GM19455 (cell line): ENCODE measurements at regions not wholly inside any gene's neighbourhood (a gene's known extent, or its start where the extent isn't known, plus 50 kb on each side); places are given as distances from the start of the nearest gene placed in this dataset.
"Not testable (repeated sequence)": the region's sequence is repeated elsewhere in the genome, so short reads cannot be mapped to it uniquely, and the experiment has no call there.

Source experiments
- ATAC-seq: cut with Tn5 transposase; IDR thresholded peaks from one replicate; pipeline ENCODE4 v1.9.1; 2021; ENCODE audit not compliant: unreplicated experiment

DNA sequence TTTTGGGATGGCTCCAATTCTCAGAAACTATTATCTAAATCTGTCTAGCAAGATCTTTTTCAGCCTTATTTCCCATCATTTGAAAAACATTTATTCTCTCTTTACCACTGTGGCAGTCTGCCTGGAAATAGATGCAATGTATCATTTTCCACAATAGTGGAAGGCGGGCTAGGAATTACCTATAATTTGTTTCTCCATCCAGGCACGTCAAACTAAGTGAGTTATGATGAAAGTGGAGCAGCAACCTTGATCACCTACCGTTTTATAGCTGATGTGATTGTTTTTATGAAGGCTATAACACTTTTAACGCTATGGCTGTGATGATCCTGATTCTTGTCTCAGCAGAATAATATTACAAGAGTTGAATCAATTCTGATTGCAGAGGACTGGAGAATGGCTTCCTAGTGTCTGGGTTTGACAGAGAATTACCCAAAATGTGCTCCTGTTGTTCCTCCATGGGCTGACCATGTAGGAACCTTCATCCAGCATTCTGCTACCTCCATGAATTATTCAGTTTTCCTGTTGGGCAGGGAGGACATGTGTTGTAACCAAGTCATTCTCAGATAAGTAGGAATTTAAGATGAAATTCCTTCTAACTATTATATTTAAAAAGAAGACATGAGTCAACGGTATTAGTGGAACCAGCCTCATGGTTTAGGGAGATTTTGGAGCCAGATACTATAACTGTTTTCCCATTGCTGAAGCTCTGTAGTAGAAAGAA lies 231.5 kb upstream of the SGO1 start:
- ATAC-seq: no peak

DNA sequence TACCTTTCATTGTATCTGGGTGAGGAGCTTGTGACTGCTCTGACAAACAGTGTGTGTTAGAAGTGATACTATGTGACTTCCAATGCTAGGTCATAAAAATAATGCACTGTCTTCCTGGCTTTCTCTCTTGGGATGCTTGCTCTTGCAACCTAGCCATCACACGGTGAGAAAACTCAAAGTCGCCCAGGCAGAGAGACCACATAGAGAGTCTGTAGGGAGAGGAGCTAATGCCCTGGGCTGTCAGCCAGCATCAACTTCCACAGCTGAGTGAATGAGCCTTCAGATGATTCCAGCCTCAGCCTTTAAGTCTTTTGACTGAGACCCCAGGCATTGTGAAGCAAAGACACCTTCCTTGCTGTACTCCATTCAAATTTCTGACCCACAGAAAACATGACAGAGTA lies 220.6 kb upstream of the SGO1 start:
- no peak for ATAC-seq

DNA sequence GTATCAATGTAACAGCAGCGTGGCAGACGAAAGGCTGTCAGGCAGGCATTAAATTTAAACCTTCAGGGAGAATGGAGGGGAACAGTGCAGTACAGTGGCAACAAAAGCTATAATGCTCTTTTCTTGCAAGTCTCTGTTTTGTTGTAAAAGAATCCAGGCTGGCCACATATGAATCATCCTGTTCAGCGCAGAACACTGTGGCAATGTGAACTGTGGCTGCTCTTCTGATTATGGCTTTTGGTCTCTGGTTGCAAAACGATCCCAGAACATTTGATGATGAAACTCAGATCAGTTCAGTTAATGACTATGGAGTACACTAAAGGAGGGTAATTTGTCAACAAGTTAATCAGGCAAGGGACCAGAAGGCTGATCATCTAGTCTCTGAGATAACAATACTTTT lies 219.7 kb upstream of the SGO1 start:
- ATAC-seq: no peak

DNA sequence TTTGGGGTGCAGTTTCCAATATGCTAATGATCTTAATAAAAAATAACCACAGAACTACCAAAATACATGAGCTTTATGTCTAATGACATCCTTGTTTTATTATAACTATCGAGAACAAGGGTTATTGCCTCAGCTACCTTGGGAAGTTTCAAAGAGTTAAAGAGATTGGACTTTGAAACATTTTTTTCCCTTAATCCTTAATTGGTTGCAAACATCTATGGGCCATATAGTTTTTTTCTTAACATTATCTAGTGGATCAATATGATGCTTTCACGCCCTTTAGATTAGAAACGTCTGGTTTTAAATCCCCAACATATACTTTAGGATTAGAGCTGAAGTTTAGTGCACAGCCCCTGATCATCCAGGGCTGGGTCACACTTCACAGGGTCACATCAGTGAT lies 219.2 kb upstream of the SGO1 start:
- no peak for ATAC-seq

DNA sequence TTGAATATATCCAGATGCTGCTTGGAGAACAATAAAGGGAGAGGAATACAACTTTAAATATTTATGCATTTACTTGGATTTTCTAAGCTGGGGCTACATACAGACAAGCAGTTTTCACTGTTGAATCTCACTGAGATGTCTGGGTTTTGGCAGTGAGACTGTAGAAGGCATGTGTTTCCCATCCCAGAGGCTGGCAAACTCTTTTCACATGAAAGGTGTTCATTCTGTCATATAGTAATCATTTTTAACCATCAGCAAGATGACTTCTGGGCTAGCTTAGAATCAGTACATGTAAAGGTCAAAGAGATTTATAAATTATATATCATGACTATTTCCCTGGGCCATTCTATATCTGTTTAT lies 218.7 kb upstream of the SGO1 start:
- ATAC-seq: no peak

DNA sequence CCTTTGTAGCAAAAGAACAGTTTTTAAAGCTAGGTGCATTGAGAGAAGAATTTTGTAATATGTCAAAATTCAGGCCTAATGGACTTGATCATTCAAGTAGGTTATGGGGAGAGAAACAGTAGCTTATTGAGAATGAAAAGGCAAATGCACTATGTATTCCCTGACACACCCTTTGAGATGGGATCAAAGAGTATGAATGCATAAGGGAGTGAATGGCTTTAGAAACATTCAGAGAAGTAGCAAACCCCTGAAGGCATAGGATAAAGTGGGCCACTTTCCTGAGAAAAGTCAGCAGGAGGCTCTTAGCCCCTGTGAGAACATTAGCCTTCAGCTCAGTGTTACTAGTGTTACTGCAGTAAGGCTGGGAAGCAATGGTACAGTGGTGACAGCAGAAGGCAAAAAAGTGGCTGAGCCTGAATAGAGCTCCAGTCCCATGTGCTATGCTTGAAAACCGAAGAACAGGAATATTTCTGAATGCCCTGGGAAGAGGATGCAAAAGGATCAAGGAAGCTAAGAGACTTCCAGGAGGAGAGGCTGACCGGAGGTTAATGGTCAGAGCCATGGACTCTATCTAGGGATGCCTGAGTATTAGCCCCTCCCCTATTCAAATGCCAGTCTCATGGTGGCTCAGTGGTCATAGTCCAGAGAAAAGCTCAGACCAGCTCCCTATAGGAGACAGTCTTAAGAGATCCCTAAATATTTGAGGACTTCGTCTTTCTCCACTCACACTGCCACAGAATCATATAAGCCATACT lies 218.2 kb upstream of the SGO1 start:
- ATAC-seq: no peak

DNA sequence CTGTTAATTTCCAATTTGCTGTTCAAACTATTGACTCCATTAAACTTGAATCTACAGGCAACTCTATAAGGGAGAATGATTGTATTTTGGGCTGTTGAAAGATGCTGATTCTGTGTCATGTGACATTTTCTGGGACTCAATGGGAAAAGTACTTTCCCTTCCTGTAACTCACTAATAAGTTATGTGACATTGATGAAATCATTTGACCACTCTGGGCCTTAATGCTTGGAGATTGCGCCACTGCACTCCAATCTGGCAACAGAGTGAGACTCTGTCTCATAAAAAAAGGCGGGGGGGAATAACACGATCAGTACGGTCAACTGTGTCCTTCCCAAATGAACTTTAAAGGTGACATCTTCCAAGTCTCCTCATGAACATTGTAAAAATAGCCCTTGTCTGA lies 215.2 kb upstream of the SGO1 start:
- no peak for ATAC-seq

DNA sequence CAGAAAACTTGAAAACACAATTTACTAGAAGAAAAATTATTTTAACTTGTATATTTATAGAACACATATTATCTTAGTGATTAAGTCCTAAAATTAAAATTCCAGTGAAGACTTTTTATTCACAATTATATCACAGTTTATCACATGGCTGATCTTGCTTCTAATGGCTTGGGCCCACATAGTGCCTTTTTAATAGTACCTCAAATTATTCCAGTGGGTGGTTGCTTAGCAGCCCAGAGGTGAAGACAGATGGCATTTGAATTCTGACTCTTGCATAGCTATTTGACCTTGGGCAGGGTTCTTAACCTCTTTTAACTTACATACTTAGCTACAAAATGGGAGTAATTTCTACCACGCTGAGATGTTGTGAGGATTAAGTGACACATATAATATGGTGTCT lies 214.7 kb upstream of the SGO1 start:
- no peak for ATAC-seq

DNA sequence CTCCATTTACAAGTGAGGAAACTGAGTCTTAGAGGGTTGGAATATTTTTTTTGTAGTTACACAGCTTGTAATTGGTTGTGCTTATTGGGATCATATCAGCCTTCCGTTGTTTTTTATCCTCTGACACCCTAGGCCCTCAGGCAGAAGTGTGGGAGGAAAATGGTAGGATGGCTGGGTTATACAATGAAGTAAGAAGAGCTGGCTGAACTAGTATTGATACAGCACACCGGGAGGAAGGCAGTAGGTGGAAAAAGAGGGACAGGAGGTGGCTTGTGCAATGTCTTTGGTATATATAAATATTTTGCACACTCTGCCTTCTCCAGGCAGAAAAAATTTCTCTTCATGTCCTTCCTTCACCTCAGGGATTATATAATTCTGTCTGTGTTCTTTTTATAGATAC lies 214.3 kb upstream of the SGO1 start:
- ATAC-seq: no peak

DNA sequence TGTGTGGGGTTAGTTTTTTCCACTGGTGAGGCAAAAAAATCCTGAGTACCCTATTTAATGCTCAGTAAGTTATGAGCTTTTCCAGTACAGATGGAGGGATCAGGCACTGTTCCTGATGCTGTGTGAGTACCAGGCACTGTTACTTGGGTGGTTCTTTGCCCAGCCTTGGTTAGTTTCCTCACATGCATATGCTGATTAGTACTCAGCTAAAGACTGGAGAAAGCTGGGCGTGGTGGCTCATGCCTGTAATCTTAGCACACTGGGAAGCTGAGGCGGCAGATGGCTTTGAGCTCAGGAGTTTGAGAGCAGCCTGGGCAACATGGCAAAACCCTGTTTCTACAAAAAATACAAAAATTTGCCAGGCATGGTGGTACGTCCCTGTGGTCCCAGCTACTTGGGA lies 210.3 kb upstream of the SGO1 start:
- no peak for ATAC-seq

DNA sequence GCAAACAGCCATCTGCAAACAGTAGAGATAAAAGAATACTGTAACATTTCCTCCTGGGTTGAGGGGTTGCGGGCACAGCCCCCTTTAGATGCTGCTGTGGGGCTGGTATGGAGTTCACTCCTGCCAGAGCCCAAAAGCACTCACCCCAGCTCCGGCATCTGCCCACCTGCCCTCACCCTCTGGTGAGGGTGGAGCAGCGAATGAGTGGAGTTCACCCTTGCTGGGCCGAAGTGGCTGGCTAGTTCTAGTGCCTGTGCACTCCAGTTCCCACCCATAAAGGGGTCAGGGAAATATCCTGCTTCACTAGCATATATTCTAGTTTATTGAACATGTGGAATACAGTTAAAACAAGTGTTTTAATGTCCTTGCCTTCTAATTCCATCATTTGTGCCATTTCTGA lies 209.7 kb upstream of the SGO1 start:
- ATAC-seq: no peak

DNA sequence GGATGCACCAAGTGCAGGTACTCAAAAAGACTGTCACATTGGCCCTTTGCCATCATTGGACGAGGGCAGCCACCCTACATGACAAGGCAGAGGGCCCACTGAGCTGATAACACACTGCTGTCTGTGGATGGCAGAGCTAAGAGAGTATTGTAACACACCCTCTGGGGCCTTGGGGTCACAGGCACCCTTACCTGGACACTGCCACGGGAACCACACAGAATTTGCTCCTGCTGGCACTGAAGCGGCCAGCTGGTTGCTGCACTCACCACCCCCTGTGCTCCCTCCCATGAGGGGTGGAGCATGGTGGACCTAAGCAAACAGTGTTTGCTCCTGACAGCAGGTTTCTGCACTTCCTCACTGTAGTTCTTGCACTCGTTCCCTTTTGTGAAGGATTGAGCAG lies 208.2 kb upstream of the SGO1 start:
- no peak for ATAC-seq

DNA sequence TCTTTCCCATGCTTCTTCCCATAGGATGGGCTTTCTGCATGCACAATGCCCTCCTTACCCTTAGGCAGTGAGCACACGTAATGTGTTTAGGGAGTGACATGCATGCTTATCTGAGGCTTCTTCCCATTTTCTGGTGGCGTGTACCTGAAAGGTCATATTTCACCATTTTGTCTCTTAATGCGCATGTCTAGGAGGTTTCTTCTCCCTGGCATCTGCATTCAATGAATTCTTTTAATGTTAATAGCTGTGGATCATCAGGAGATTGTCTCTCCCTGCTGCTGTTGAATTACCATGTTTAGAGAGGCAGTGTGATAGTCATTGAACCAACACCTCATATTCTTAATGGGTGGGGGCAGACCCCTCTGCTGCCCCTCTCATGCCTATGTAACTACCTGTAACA lies 205.6 kb upstream of the SGO1 start:
- ATAC-seq: no peak

DNA sequence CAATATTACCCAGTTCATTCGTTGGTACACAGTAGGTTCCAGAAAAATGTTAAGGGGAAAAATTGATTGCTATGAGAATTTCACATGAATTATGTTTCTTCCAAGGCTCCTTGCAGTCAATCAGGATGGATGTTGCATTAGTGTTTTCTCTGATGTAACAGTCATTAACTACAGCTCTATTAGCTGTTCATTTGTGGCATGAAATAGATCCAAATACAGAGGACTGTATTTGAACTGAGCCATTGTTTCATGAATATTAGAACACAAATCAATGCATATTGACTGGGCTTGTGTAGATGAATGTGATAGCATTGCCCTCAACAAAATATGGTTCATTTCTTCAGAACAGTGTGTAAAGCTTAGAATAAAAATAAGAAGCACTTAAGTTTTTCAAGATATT lies 203.0 kb upstream of the SGO1 start:
- no peak for ATAC-seq

DNA sequence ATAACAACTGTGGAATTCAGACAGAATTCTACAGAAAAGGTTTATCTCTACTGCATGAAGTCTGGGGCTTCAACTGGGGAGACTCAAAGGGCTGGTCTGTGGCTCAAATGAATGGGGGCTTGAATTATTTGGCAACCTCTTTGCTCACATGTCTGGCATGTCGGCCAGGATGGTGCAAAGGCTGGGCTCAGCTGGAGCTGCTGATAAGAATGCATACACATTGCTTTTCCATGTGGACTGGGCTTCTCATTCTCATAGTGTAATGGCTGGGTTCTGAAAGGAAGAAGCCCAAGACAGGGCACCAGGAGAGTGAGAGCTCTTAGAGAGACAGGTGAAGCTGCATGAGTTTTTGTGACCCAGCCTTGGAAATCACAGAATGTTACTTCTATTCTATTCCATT lies 194.3 kb upstream of the SGO1 start:
- no peak for ATAC-seq

DNA sequence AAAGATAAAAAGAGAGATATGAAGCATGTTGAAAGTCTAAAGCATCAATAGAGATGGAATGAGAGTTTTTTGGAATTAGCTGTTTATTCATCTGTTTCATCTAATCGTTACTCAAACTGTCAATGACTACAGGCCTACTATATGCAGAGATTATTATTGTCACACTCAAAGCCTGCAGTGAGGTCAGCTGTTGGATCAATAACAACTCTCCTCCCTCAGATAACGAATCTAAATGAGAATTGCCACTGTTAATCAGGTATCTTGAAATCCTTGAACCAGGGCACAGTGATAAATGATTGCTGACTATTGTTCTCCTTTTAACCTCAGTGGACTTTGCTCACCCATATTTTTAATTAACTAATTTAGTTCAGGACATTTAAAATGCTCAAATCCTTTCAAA lies 192.3 kb upstream of the SGO1 start:
- no peak for ATAC-seq

DNA sequence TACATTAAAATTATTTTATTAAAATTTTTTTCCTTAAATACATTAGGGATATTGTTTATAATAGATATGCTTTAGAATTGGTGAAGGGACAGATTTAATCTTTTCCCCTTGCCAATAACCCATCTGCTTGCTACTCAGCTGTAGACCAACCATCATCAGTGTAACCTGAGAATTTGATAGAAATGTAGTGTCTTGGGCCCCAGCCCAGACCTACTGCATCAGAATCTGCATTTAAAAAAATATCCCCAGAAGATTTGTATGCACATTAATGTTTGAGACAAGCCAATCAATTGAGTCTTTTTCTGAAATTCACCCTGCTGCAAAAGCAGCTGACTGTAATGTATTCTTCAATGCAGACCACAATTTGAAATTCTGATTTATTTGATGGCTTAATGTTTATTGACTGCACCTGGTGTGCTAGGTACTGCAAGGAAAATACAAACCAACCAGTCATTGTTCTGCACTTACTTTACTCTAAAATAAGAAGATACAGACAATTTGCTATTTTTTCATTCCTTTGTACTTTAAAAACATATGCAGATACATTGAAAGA lies 190.7 kb upstream of the SGO1 start:
- no peak for ATAC-seq

DNA sequence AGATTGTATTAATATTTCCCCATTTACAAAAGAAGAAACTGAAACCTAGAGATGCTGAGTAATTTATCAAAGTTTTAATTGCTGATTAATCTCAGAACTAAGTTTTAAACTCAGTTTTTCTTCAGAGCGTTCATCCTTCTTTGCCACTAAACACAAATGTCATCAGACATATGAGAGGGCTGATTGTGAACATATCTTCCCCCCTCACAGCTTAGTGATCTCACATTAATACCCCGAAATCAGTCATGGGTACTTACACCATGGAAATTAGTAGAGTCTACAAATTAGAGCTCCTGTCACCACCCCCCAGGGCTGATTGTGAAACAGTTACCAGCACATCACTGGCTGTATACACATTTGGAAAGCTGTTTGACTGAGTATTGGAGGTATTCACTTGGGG lies 189.3 kb upstream of the SGO1 start:
- ATAC-seq: no peak

DNA sequence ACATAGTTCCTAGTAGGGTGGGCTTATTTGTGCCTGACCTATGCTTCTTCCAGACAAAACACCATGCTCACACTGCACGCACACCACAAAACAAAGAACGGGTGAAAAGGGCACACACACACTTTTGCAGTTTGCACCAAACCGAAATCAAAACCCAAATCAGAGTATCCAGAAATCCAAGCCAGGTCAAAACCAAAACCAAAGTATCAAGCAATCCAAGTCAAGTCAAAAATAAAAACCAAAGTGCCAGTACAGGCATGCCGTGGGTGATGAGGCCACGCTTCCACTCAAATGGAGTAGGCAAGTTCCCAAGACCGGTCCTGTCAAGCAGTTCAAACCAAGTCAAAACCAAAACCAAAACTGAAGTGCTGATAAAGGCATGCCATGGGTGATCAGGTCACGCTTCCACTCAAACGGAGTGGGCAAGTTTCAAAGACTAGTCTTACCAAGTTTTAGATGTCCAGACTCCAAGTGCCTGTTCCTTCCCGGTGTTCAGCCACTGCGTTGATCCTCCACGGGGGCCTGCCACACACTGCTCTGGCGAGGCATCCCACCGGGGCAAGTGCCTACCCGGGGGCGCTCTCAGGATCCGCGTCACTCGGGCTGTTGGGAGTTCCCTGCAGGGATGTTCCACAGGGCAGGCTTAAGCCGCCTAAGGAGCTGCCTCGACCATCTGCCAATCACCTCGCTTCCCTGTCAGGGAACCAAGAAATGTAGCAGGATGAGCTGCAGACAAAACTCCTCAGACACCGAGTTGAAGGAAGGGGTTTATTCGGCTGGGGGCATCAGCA lies 184.5 kb upstream of the SGO1 start:
- ATAC-seq: not testable (repeated sequence)

DNA sequence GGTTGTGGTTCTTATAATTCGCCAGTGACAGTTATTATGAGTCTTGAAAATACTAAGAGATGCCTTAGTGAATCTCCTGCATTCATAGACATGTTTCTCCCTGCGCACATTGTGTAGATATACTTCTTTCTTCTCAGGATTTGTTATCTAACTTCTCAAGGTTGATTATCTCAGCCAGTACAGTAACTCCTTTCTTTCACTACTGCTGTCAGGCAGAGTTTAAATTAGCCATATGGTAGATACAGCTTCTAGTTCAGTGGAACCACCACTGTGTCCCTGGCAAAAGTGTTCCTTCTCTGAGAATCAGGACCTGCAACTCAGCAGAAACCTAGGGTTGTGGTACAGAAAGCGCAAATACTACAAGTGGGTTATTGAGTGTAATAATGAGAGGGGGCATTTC lies 175.0 kb upstream of the SGO1 start:
- ATAC-seq: no peak

DNA sequence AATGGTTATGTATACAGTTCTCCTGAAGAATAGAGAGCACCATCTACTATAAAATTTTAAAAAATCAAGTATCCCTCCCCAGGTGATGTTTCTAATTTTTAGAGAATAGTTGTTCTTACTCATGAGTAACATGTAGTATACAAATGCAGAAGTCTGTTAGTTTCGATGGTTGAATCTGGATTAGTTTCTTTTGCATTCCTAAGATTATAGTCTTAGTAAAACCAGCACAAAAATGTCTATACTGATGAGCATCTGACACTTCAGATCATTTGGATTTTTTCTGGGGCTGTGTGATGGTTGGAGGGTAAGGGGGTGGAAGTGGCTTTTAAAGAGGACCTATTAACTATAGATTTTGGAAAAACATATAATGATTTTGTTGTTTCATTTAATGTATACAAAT lies 167.3 kb upstream of the SGO1 start:
- ATAC-seq: no peak
